Brain pericyte (primary cell): ENCODE measurements at regions not wholly inside any gene's neighbourhood (a gene's known extent, or its start where the extent isn't known, plus 50 kb on each side); places are given as distances from the start of the nearest gene placed in this dataset.

Source experiments
- DNase-seq: peaks from one replicate; pipeline ENCODE4 v3.0.0-alpha.2; 2012; ENCODE audit warnings: low read depth, low spot score

- DNase-seq: no peak
These were observed 465.2 kb downstream of the NPHP4 start for GRCh38 chr1:5526822-5527551.

- no peak for DNase-seq
These were observed 465.9 kb downstream of the NPHP4 start for GRCh38 chr1:5526385-5526750.

GRCh38 chr1:5525597-5526384 lies 466.4 kb downstream of the NPHP4 start:
- no peak for DNase-seq

- no peak for DNase-seq
These were observed 469.6 kb downstream of the NPHP4 start for GRCh38 chr1:5522531-5523145.

- DNase-seq: no peak
These were observed 472.7 kb downstream of the NPHP4 start for GRCh38 chr1:5519366-5520135.

GRCh38 chr1:5516756-5517155 lies 475.5 kb downstream of the NPHP4 start:
- DNase-seq: no peak

GRCh38 chr1:5515501-5515900 lies 476.7 kb downstream of the NPHP4 start:
- DNase-seq: no peak

- DNase-seq: no peak
These were observed 477.6 kb downstream of the NPHP4 start for GRCh38 chr1:5514527-5515183.

- DNase-seq: no peak
These were observed 478.2 kb downstream of the NPHP4 start for GRCh38 chr1:5513846-5514526.

- no peak for DNase-seq
These were observed 479.0 kb downstream of the NPHP4 start for GRCh38 chr1:5513179-5513578.

- DNase-seq: no peak
These were observed 480.7 kb downstream of the NPHP4 start for GRCh38 chr1:5511381-5512097.

GRCh38 chr1:5509664-5510452 lies 482.4 kb downstream of the NPHP4 start:
- no peak for DNase-seq

GRCh38 chr1:5508669-5509330 lies 483.4 kb downstream of the NPHP4 start:
- no peak for DNase-seq

GRCh38 chr1:5507340-5507739 lies 484.9 kb downstream of the NPHP4 start:
- DNase-seq: no peak

GRCh38 chr1:5506634-5507033 lies 485.6 kb downstream of the NPHP4 start:
- DNase-seq: no peak

GRCh38 chr1:5505944-5506343 lies 486.3 kb downstream of the NPHP4 start:
- no peak for DNase-seq

GRCh38 chr1:5504364-5504740 lies 487.9 kb downstream of the NPHP4 start:
- no peak for DNase-seq

GRCh38 chr1:5503556-5504363 lies 488.5 kb downstream of the NPHP4 start:
- DNase-seq: no peak
